K562 (cell line): ENCODE measurements at regions not wholly inside any gene's neighbourhood (a gene's known extent, or its start where the extent isn't known, plus 50 kb on each side); places are given as distances from the start of the nearest gene placed in this dataset.

Experiments
- DMBX1 ChIP-seq: fragments of 250-450 bp; sonication (Bioruptor Pico); IDR thresholded peaks from 2 replicates; pipeline ENCODE4 v1.8.0; 2022; ENCODE audit warnings: inconsistent platforms, mild to moderate bottlenecking, moderate library complexity, borderline replicate concordance
- E2F4 ChIP-seq: sonication (generic); formaldehyde crosslinking; IDR thresholded peaks from 2 replicates; pipeline ENCODE4 v1.8.0; 2022; ENCODE audit warnings: mild to moderate bottlenecking, low read depth, missing genetic modification reagents
- FOXJ3 ChIP-seq: sonication (generic); formaldehyde crosslinking; IDR thresholded peaks from 2 replicates; pipeline ENCODE4 v1.4.0; 2020; ENCODE audit warnings: mild to moderate bottlenecking, missing genetic modification reagents
- GTF2B ChIP-seq: IDR thresholded peaks from 2 replicates; pipeline ENCODE4 v1.6.1; 2011; ENCODE audit not compliant: insufficient read length; ENCODE audit errors: extremely low read depth
- HEY1 ChIP-seq: fragments of 250-450 bp; sonication (Bioruptor Pico); IDR thresholded peaks from 2 replicates; pipeline ENCODE4 v1.5.0; 2020; ENCODE audit warnings: mild to moderate bottlenecking, moderate library complexity, borderline replicate concordance
- HMBOX1 ChIP-seq: sonication (generic); IDR thresholded peaks from 2 replicates; pipeline ENCODE4 v1.6.1; 2016
- KDM4B ChIP-seq, 2 experiments: fragments of 450-650 bp in 1 of 2; sonication (generic) in 1 of 2; IDR thresholded peaks; 2 replicates each; pipeline ENCODE4 v1.6.1; 2016 to 2017; ENCODE audit warnings: borderline replicate concordance in 2 of 2, antibody characterized with exemption in 1 of 2, low read depth in 1 of 2, mild to moderate bottlenecking in 1 of 2
- MTA2 ChIP-seq: fragments of 450-650 bp; IDR thresholded peaks from 2 replicates; pipeline ENCODE4 v1.6.1; 2016; ENCODE audit warnings: low read depth
- NR1H2 ChIP-seq: sonication (generic); formaldehyde crosslinking; IDR thresholded peaks from 2 replicates; pipeline ENCODE4 v1.4.0; 2020; ENCODE audit warnings: mild to moderate bottlenecking, missing genetic modification reagents
- PHF20 ChIP-seq: fragments of 450-650 bp; IDR thresholded peaks from 2 replicates; pipeline ENCODE4 v1.6.1; 2018; ENCODE audit not compliant: partially characterized antibody
- POLR2A ChIP-seq: fragments of 450-650 bp; conservative IDR thresholded peaks from 2 replicates; pipeline ENCODE4 v1.6.1; 2016
- POLR2B ChIP-seq: fragments of 450-650 bp; IDR thresholded peaks from 2 replicates; pipeline ENCODE4 v1.6.1; 2018; ENCODE audit warnings: low read depth; ENCODE audit not compliant: partially characterized antibody
- RHOXF2B ChIP-seq: fragments of 250-450 bp; sonication (Bioruptor Pico); conservative IDR thresholded peaks from 2 replicates; pipeline ENCODE4 v1.5.1; 2021
- SREBF1 ChIP-seq: fragments of 150-350 bp; IDR thresholded peaks from 2 replicates; pipeline ENCODE4 v1.6.1; 2014; ENCODE audit warnings: antibody characterized with exemption, low read depth, low read length, borderline replicate concordance
- TCF3 ChIP-seq: sonication (generic); formaldehyde crosslinking; IDR thresholded peaks from 2 replicates; pipeline ENCODE4 v1.4.0; 2020; ENCODE audit warnings: mild to moderate bottlenecking, missing genetic modification reagents
- TSC22D4 ChIP-seq: fragments of 450-650 bp; IDR thresholded peaks from 2 replicates; pipeline ENCODE4 v1.6.1; 2016; ENCODE audit warnings: missing genetic modification characterization, missing biosample characterization, control low read depth
- ZNF212 ChIP-seq: fragments of 450-650 bp; formaldehyde crosslinking; IDR thresholded peaks from 2 replicates; pipeline ENCODE4 v1.4.0; 2020; ENCODE audit warnings: mild to moderate bottlenecking
- ZNF316 ChIP-seq: fragments of 450-650 bp; IDR thresholded peaks from 2 replicates; pipeline ENCODE4 v1.6.1; 2016
- ZNF324 ChIP-seq: fragments of 250-450 bp; sonication (Bioruptor Pico); IDR thresholded peaks from 2 replicates; pipeline ENCODE4 v1.4.0; 2020; ENCODE audit warnings: mild to moderate bottlenecking
- ZNF518B ChIP-seq: fragments of 250-450 bp; sonication (Bioruptor Pico); IDR thresholded peaks from 2 replicates; pipeline ENCODE4 v1.5.0; 2021; ENCODE audit warnings: mild to moderate bottlenecking, moderate library complexity
- TF ChIP-seq, protein P1 (sequence below): fragments of 250-450 bp; sonication (Bioruptor Pico); IDR thresholded peaks from 2 replicates; pipeline ENCODE4 v1.8.0; 2022; ENCODE audit warnings: inconsistent platforms
- TF ChIP-seq, protein P2 (sequence below): sonication (generic); formaldehyde crosslinking; IDR thresholded peaks from 2 replicates; pipeline ENCODE4 v1.8.1; 2023; ENCODE audit warnings: mild to moderate bottlenecking, missing genetic modification reagents

GRCh38 chr1:3992103-3992556, 92.1 kb upstream of the C1orf174 start (continued):
- TF ChIP-seq HMBOX1 (no peak), HEY1 (no peak), POLR2B (no peak), ZNF316 (no peak), FOXJ3 (CRISPR knock-in tag) (no peak), ZNF518B (CRISPR knock-in tag) (no peak), MTA2 (no peak), GTF2B (no peak), DMBX1 (CRISPR knock-in tag) (no peak), TSC22D4 (tag) (no peak), E2F4 (no peak), TCF3 (no peak), SREBF1 (no peak), ZNF324 (CRISPR knock-in tag) (no peak), KDM4B (IDR thresholded peaks at IDR 0.05; ENCODE audit: borderline replicate concordance in 2 of 2, low read depth in 1 of 2) (no peak), PHF20 (no peak), ZNF212 (CRISPR knock-in tag) (no peak), NR1H2 (no peak), POLR2A (no peak), RHOXF2B (CRISPR knock-in tag) (no peak)
- TF ChIP-seq, protein P1, sequence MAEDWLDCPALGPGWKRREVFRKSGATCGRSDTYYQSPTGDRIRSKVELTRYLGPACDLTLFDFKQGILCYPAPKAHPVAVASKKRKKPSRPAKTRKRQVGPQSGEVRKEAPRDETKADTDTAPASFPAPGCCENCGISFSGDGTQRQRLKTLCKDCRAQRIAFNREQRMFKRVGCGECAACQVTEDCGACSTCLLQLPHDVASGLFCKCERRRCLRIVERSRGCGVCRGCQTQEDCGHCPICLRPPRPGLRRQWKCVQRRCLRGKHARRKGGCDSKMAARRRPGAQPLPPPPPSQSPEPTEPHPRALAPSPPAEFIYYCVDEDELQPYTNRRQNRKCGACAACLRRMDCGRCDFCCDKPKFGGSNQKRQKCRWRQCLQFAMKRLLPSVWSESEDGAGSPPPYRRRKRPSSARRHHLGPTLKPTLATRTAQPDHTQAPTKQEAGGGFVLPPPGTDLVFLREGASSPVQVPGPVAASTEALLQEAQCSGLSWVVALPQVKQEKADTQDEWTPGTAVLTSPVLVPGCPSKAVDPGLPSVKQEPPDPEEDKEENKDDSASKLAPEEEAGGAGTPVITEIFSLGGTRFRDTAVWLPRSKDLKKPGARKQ = no peak
- TF ChIP-seq, protein P2, sequence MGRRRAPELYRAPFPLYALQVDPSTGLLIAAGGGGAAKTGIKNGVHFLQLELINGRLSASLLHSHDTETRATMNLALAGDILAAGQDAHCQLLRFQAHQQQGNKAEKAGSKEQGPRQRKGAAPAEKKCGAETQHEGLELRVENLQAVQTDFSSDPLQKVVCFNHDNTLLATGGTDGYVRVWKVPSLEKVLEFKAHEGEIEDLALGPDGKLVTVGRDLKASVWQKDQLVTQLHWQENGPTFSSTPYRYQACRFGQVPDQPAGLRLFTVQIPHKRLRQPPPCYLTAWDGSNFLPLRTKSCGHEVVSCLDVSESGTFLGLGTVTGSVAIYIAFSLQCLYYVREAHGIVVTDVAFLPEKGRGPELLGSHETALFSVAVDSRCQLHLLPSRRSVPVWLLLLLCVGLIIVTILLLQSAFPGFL = no peak
